SU-DHL-6 (cell line): ENCODE measurements at regions not wholly inside any gene's neighbourhood (a gene's known extent, or its start where the extent isn't known, plus 50 kb on each side); places are given as distances from the start of the nearest gene placed in this dataset.
"Not testable (repeated sequence)": the region's sequence is repeated elsewhere in the genome, so short reads cannot be mapped to it uniquely, and the experiment has no call there.

Experiments used
- H2AFZ ChIP-seq: fragments of 200-600 bp; sonication (generic); 2 replicates; pipeline ENCODE4 v1.6.1; 2014; ENCODE audit warnings: low read depth, mild to moderate bottlenecking, moderate library complexity, mixed read lengths, antibody characterized with exemption, low read length; ENCODE audit not compliant: severe bottlenecking
- H3F3A ChIP-seq: fragments of 200-600 bp; shearing (Covaris generic); 2 replicates; pipeline ENCODE4 v1.6.0; 2016; ENCODE audit warnings: antibody characterized with exemption, mild to moderate bottlenecking; ENCODE audit not compliant: insufficient read depth
- H3K27ac ChIP-seq: fragments of 200-600 bp; sonication (generic); 2 replicates; pipeline ENCODE4 v1.5.1; 2016; ENCODE audit warnings: low read depth, mild to moderate bottlenecking, low read length, moderate library complexity, mixed read lengths
- H3K27me3 ChIP-seq: fragments of 200-600 bp; sonication (generic), shearing (Covaris generic); 2 replicates; pipeline ENCODE4 v1.6.0; 2014; ENCODE audit warnings: mild to moderate bottlenecking, low read length
- H3K36me3 ChIP-seq: fragments of 200-600 bp; sonication (generic); 2 replicates; pipeline ENCODE4 v1.6.1; 2014; ENCODE audit warnings: mild to moderate bottlenecking, low read length, mixed read lengths
- H3K4me2 ChIP-seq: fragments of 300-600, 200-600 bp; shearing (Covaris generic), sonication (generic); 2 replicates; pipeline ENCODE4 v1.6.0; 2014; ENCODE audit warnings: low read length, low read depth, mild to moderate bottlenecking; ENCODE audit not compliant: poor library complexity, severe bottlenecking
- H3K4me3 ChIP-seq: fragments of 200-600 bp; sonication (generic); 2 replicates; pipeline ENCODE4 v1.5.1; 2014; ENCODE audit warnings: antibody characterized with exemption, low read length, mild to moderate bottlenecking, mixed read lengths; ENCODE audit not compliant: insufficient read depth, poor library complexity, severe bottlenecking
- H3K79me2 ChIP-seq: fragments of 200-600 bp; sonication (generic); 2 replicates; pipeline ENCODE4 v1.6.1; 2014; ENCODE audit warnings: mild to moderate bottlenecking, low read length, moderate library complexity; ENCODE audit not compliant: insufficient read depth
- H3K9ac ChIP-seq: fragments of 200-600 bp; sonication (generic); 2 replicates; pipeline ENCODE4 v1.7.0; 2014; ENCODE audit warnings: mild to moderate bottlenecking, low read length
- H3K9me2 ChIP-seq: fragments of 200-600 bp; sonication (generic); replicated peaks from 2 replicates; pipeline ENCODE4 v1.6.1; 2014; ENCODE audit warnings: low read length; ENCODE audit not compliant: insufficient read depth
- H3K9me3 ChIP-seq: fragments of 200-600 bp; sonication (generic); 2 replicates; pipeline ENCODE4 v1.6.1; 2014; ENCODE audit warnings: low read length, mixed read lengths; ENCODE audit not compliant: insufficient read depth
- H4K20me1 ChIP-seq: fragments of 200-600 bp; sonication (generic); 2 replicates; pipeline ENCODE4 v1.6.1; 2014; ENCODE audit warnings: low read depth, mild to moderate bottlenecking, antibody characterized with exemption, low read length, moderate library complexity, mixed read lengths
- EZH2phosphoT487 ChIP-seq: fragments of 200-600 bp; sonication (generic), shearing (Covaris generic); conservative IDR thresholded peaks from 2 replicates; pipeline ENCODE4 v1.6.1; 2018; ENCODE audit warnings: mild to moderate bottlenecking, antibody characterized with exemption, low read length, moderate library complexity, mixed read lengths
- TF ChIP-seq, protein P1 (sequence below): fragments of 200-600 bp; sonication (generic); IDR thresholded peaks from one replicate; pipeline ENCODE4 v1.5.1; 2017; ENCODE audit warnings: antibody characterized with exemption, mild to moderate bottlenecking, low read length, moderate library complexity; ENCODE audit not compliant: insufficient read depth, poor library complexity, severe bottlenecking

GRCh38 chr2:43142921-43143438 lies 83.4 kb downstream of the ZFP36L2 start:
- TF ChIP-seq, protein P1, sequence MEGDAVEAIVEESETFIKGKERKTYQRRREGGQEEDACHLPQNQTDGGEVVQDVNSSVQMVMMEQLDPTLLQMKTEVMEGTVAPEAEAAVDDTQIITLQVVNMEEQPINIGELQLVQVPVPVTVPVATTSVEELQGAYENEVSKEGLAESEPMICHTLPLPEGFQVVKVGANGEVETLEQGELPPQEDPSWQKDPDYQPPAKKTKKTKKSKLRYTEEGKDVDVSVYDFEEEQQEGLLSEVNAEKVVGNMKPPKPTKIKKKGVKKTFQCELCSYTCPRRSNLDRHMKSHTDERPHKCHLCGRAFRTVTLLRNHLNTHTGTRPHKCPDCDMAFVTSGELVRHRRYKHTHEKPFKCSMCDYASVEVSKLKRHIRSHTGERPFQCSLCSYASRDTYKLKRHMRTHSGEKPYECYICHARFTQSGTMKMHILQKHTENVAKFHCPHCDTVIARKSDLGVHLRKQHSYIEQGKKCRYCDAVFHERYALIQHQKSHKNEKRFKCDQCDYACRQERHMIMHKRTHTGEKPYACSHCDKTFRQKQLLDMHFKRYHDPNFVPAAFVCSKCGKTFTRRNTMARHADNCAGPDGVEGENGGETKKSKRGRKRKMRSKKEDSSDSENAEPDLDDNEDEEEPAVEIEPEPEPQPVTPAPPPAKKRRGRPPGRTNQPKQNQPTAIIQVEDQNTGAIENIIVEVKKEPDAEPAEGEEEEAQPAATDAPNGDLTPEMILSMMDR, result no peak
- no peak for TF ChIP-seq EZH2phosphoT487
- Histone ChIP-seq H4K20me1 (no peaks in the 10 kb centered on the region), H3K4me3 (no peak overlapping the region), H3F3A (peaks cover 5% of the 10 kb centered on the region), H3K36me3 (no peaks in the 10 kb centered on the region), H3K79me2 (no peaks in the 10 kb centered on the region), H3K9me2 (no peaks in the 10 kb centered on the region), H3K27ac (no peak overlapping the region), H3K9ac (no peak overlapping the region), H3K4me2 (no peak overlapping the region), H3K9me3 (no peaks in the 10 kb centered on the region), H3K27me3 (no peaks in the 10 kb centered on the region), H2AFZ (no peak overlapping the region)

- not testable (repeated sequence) for H3K79me2 ChIP-seq, H3K36me3 ChIP-seq, H3K4me3 ChIP-seq, H3K9me3 ChIP-seq, H3K27ac ChIP-seq, H2AFZ ChIP-seq, H3K9ac ChIP-seq, H3K9me2 ChIP-seq, H3K27me3 ChIP-seq, H3K4me2 ChIP-seq, H4K20me1 ChIP-seq
- peaks cover 16% of the 10 kb centered on the region for H3F3A ChIP-seq
These were observed 84.7 kb downstream of the ZFP36L2 start for GRCh38 chr2:43141636-43142151.

DNA sequence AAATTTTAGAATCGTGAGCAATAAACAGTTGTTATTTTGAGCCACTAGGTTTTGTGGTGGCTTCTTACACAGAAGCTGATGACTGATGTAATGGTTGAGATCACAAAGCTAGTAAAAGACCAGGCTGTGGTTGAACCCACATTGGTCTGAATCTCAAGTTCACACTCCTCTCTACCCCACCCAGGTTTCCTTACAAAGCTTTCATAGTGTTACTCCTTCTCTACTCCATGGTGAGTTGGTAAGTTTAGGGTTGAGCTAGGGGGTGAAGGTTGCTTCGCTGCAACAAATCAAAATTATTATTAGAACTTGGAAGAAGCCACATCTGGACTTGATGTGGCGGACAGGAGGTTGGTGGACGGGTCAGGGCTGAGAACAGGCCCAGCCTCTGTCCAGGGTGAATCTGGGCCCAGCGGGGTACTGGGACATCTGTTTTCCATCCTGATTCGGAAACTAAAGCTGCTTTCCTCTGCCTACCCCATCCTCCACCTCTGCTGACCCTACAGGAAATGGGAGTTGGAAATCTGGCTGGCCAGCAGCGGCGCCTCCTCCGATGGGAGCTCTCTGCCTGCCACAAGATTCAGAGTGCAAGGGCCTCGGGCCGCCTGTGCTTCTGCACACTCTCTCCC lies 86.3 kb downstream of the ZFP36L2 start:
- H2AFZ ChIP-seq, result no peak overlapping the region
- no peak overlapping the region for H3K4me2 ChIP-seq
- H3K9ac ChIP-seq, result no peak overlapping the region

GRCh38 chr2:43139501-43139900 lies 86.9 kb downstream of the ZFP36L2 start:
- TF ChIP-seq EZH2phosphoT487, result no peak
- TF ChIP-seq, protein P1, result no peak
- H3K4me3 ChIP-seq, result no peak overlapping the region
- no peak overlapping the region for H2AFZ ChIP-seq
- no peak overlapping the region for H3K4me2 ChIP-seq
- no peaks in the 10 kb centered on the region for H3K9me2 ChIP-seq
- no peaks in the 10 kb centered on the region for H4K20me1 ChIP-seq
- no peak overlapping the region for H3K9ac ChIP-seq
- no peaks in the 10 kb centered on the region for H3K79me2 ChIP-seq
- peak overlapping the region; percentile 20 for H3K27ac ChIP-seq
- H3F3A ChIP-seq, result peaks cover 38% of the 10 kb centered on the region
- no peaks in the 10 kb centered on the region for H3K27me3 ChIP-seq
- no peaks in the 10 kb centered on the region for H3K36me3 ChIP-seq
- H3K9me3 ChIP-seq, result no peaks in the 10 kb centered on the region

More for the DNA sequence above, 86.3 kb downstream of the ZFP36L2 start:
- Histone ChIP-seq H3K9me2 (no peaks in the 10 kb centered on the region), H3K4me3 (no peak overlapping the region), H4K20me1 (no peaks in the 10 kb centered on the region), H3F3A (peaks cover 32% of the 10 kb centered on the region), H3K79me2 (no peaks in the 10 kb centered on the region), H3K9me3 (no peaks in the 10 kb centered on the region), H3K27me3 (no peaks in the 10 kb centered on the region), H3K27ac (peak overlapping the region; percentile 20), H3K36me3 (no peaks in the 10 kb centered on the region)
- TF ChIP-seq, protein P1, result no peak
